SK-N-SH treated with all-trans-retinoic acid at 6 μM for 48 hours (cell line): ENCODE measurements at regions not wholly inside any gene's neighbourhood (a gene's known extent, or its start where the extent isn't known, plus 50 kb on each side); places are given as distances from the start of the nearest gene placed in this dataset.

Experiments used
- ATAC-seq: fragments of 200-7000 bp; cut with Tn5 transposase; 3 replicates; pipeline ENCODE4 v1.9.1; 2020; ENCODE audit warnings: mild to moderate bottlenecking, moderate library complexity
- ARNTL ChIP-seq: fragments of 450-650 bp; formaldehyde crosslinking; IDR thresholded peaks from 2 replicates; pipeline ENCODE4 v1.5.0; 2020; ENCODE audit warnings: low read depth, mild to moderate bottlenecking, moderate library complexity, borderline replicate concordance
- BACH2 ChIP-seq: fragments of 250-450 bp; sonication (Bioruptor Pico); IDR thresholded peaks from 2 replicates; pipeline ENCODE4 v1.9.0; 2021; ENCODE audit warnings: mild to moderate bottlenecking, borderline replicate concordance
- CREB5 ChIP-seq: fragments of 250-450 bp; sonication (Bioruptor Pico); IDR thresholded peaks from 2 replicates; pipeline ENCODE4 v1.5.1; 2020; ENCODE audit warnings: low read depth, mild to moderate bottlenecking, moderate library complexity
- CSRNP3 ChIP-seq: fragments of 250-450 bp; sonication (Bioruptor Pico); IDR thresholded peaks from 2 replicates; pipeline ENCODE4 v1.5.1; 2021; ENCODE audit warnings: mild to moderate bottlenecking, moderate library complexity
- ESRRG ChIP-seq: fragments of 250-450 bp; sonication (Bioruptor Pico); IDR thresholded peaks from 2 replicates; pipeline ENCODE4 v1.6.1; 2021; ENCODE audit warnings: mild to moderate bottlenecking
- GLIS3 ChIP-seq: fragments of 250-450 bp; sonication (Bioruptor Pico); IDR thresholded peaks from 2 replicates; pipeline ENCODE4 v1.5.0; 2020; ENCODE audit warnings: mild to moderate bottlenecking, moderate library complexity
- ISL1 ChIP-seq: fragments of 250-450 bp; sonication (Bioruptor Pico); IDR thresholded peaks from 2 replicates; pipeline ENCODE4 v2.1.2; 2022; ENCODE audit warnings: mild to moderate bottlenecking, moderate library complexity
- OSR1 ChIP-seq: fragments of 250-450 bp; sonication (Bioruptor Pico); IDR thresholded peaks from 2 replicates; pipeline ENCODE4 v1.8.0; 2022; ENCODE audit warnings: moderate library complexity, mild to moderate bottlenecking, inconsistent platforms
- PATZ1 ChIP-seq: fragments of 250-450 bp; sonication (Bioruptor Pico); IDR thresholded peaks from 2 replicates; pipeline ENCODE4 v1.8.0; 2020; ENCODE audit warnings: mild to moderate bottlenecking, moderate library complexity, borderline replicate concordance
- POU6F1 ChIP-seq: fragments of 250-450 bp; sonication (Bioruptor Pico); IDR thresholded peaks from 2 replicates; pipeline ENCODE4 v1.8.0; 2021; ENCODE audit warnings: low read depth, mild to moderate bottlenecking, moderate library complexity, borderline replicate concordance
- PPARA ChIP-seq: fragments of 250-450 bp; sonication (Bioruptor Pico); IDR thresholded peaks from 2 replicates; pipeline ENCODE4 v1.5.0; 2020; ENCODE audit warnings: mild to moderate bottlenecking, borderline replicate concordance
- RARB ChIP-seq: fragments of 250-450 bp; sonication (Bioruptor Pico); IDR thresholded peaks from 2 replicates; pipeline ENCODE4 v1.8.0; 2021; ENCODE audit warnings: mild to moderate bottlenecking, moderate library complexity
- SNAI2 ChIP-seq: fragments of 250-450 bp; sonication (Bioruptor Pico); IDR thresholded peaks from 2 replicates; pipeline ENCODE4 v1.5.0; 2020; ENCODE audit warnings: mild to moderate bottlenecking, moderate library complexity
- TCF4 ChIP-seq: fragments of 250-450 bp; sonication (Bioruptor Pico); IDR thresholded peaks from 2 replicates; pipeline ENCODE4 v1.8.0; 2021; ENCODE audit warnings: mild to moderate bottlenecking, moderate library complexity, borderline replicate concordance
- TOX ChIP-seq: fragments of 250-450 bp; sonication (Bioruptor Pico); IDR thresholded peaks from 2 replicates; pipeline ENCODE4 v1.8.0; 2021; ENCODE audit warnings: mild to moderate bottlenecking, moderate library complexity, borderline replicate concordance
- ZC3H10 ChIP-seq: fragments of 250-450 bp; sonication (Bioruptor Pico); IDR thresholded peaks from 2 replicates; pipeline ENCODE4 v1.5.1; 2021; ENCODE audit warnings: mild to moderate bottlenecking, moderate library complexity
- ZFP3 ChIP-seq: fragments of 250-450 bp; sonication (Bioruptor Pico); IDR thresholded peaks from 2 replicates; pipeline ENCODE4 v1.5.0; 2020; ENCODE audit warnings: mild to moderate bottlenecking, moderate library complexity
- ZNF565 ChIP-seq: fragments of 450-650 bp; formaldehyde crosslinking; conservative IDR thresholded peaks from 2 replicates; pipeline ENCODE4 v1.5.0; 2020; ENCODE audit warnings: low read depth, mild to moderate bottlenecking, moderate library complexity
- ZNF70 ChIP-seq: fragments of 450-650 bp; formaldehyde crosslinking; IDR thresholded peaks from 2 replicates; pipeline ENCODE4 v1.5.0; 2020; ENCODE audit warnings: mild to moderate bottlenecking, moderate library complexity
- ZNF8 ChIP-seq: fragments of 450-650 bp; formaldehyde crosslinking; IDR thresholded peaks from 2 replicates; pipeline ENCODE4 v1.5.0; 2020; ENCODE audit warnings: mild to moderate bottlenecking, moderate library complexity

- no peak for ATAC-seq
- TF ChIP-seq PATZ1 (CRISPR knock-in tag) (no peak), ZNF565 (CRISPR knock-in tag) (no peak), BACH2 (CRISPR knock-in tag) (no peak), GLIS3 (CRISPR knock-in tag) (no peak), ZFP3 (no peak), ARNTL (CRISPR knock-in tag) (no peak), CSRNP3 (CRISPR knock-in tag) (no peak), ZC3H10 (no peak), ESRRG (CRISPR knock-in tag) (no peak)
Measured at GRCh38 chr1:5405263-5405662, 587.0 kb downstream of the NPHP4 start.

- TF ChIP-seq GLIS3 (CRISPR knock-in tag) (no peak), ISL1 (CRISPR knock-in tag) (no peak), RARB (CRISPR knock-in tag) (no peak), ZFP3 (no peak), ZNF70 (CRISPR knock-in tag) (no peak), BACH2 (CRISPR knock-in tag) (no peak), ZC3H10 (no peak), PATZ1 (CRISPR knock-in tag) (no peak), OSR1 (CRISPR knock-in tag) (no peak)
- ATAC-seq: no peak
Measured at GRCh38 chr1:5404412-5405203, 587.6 kb downstream of the NPHP4 start.

GRCh38 chr1:5403935-5404334 is 588.3 kb downstream of the NPHP4 start:
- TF ChIP-seq ZC3H10: no peak
- TF ChIP-seq CSRNP3 (CRISPR knock-in tag): no peak
- TF ChIP-seq TCF4 (CRISPR knock-in tag): no peak
- TF ChIP-seq ZNF70 (CRISPR knock-in tag): no peak
- no peak for TF ChIP-seq RARB (CRISPR knock-in tag)
- ATAC-seq: no peak

GRCh38 chr1:5402618-5403017 is 589.6 kb downstream of the NPHP4 start:
- no peak for ATAC-seq
- TF ChIP-seq CREB5 (CRISPR knock-in tag) (no peak), CSRNP3 (CRISPR knock-in tag) (no peak), ZNF70 (CRISPR knock-in tag) (no peak), TOX (CRISPR knock-in tag) (no peak), ZC3H10 (no peak), SNAI2 (CRISPR knock-in tag) (no peak), ZFP3 (no peak), POU6F1 (no peak), PPARA (CRISPR knock-in tag) (no peak), ISL1 (CRISPR knock-in tag) (no peak), PATZ1 (CRISPR knock-in tag) (no peak), ZNF8 (CRISPR knock-in tag) (no peak), ESRRG (CRISPR knock-in tag) (no peak), RARB (CRISPR knock-in tag) (no peak), ARNTL (CRISPR knock-in tag) (no peak), TCF4 (CRISPR knock-in tag) (no peak)
